ENCODE measurements at regions not wholly inside any gene's neighbourhood (a gene's known extent, or its start where the extent isn't known, plus 50 kb on each side); places are given as distances from the start of the nearest gene placed in this dataset.

DNA sequence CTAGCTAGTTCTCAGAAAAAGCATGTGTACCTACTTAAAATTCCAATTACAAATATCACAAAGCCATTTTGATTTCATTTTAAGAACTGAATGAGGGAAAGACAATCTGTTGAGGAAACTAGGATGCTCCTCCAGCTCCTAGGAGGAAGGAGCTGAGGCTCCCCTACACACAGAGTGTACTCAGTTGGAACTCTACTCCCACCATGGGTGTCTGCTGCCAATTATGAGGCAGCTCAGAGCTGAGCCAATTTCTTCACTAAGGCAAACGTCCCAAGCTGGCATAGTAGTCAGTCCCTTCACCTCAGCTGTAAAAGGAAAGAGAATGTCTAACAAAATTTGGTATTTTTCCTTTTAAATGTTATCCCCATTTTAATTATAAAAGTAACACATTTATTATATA is 300.0 kb upstream of the TRPC7 start:
- intact Hi-C loops (cut with micrococcal nuclease): no loop called here
- ATAC-seq: no peak
- DNase-seq: no peak

DNA sequence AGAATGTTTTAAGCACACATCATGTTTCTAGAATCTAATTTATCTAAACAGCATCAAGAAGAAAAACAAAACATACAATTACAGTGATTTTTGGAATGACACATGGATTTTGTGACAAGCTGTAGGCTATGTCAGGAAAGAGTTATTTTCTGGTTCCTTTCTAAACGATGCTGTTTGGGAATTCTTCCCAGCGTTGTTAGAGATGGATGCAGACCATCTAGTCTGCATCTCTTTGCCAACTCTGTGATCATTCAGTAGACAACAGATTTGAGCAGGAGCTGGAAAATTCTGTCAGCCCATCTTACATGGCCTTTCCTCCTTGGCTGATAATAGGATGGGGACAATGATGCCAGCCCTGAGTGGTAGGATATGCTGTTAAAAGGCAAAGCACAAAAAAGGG is 295.7 kb upstream of the TRPC7 start:
- intact Hi-C loops (cut with micrococcal nuclease): no loop called here
- no peak for ATAC-seq
- DNase-seq: no peak

GRCh38 chr5:136656811-136657210 is 291.5 kb upstream of the TRPC7 start:
- ATAC-seq: no peak
- no peak for DNase-seq
- intact Hi-C loops (cut with micrococcal nuclease): no loop called here

GRCh38 chr5:136655468-136655867 is 290.1 kb upstream of the TRPC7 start:
- DNase-seq (no peak), ATAC-seq (no peak)
- intact Hi-C loops (cut with micrococcal nuclease): no loop called here

GRCh38 chr5:136646915-136647314 is 281.6 kb upstream of the TRPC7 start:
- ATAC-seq (no peak), DNase-seq (no peak)
- intact Hi-C loops (cut with micrococcal nuclease): no loop called here

DNA sequence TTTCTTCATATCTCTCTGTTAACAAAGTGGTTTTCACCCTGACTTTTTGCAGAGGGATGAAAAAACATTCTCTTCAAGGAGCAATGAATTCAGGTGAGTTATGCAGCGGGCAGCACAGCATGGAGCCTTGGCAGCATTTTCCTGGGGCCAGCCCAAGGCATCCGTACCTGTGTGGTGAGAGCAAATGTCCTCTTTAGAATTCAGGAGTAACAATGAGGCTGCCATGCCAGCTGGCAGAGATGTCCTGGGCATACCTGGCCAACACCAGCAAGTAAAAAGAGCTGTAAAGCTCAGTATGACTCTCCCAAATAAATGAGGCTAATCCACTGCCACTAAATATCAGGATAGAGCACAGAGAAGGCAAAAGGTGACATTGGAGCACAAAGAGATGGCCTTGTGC is 277.6 kb upstream of the TRPC7 start:
- intact Hi-C loops (cut with micrococcal nuclease): no loop called here
- no peak for ATAC-seq
- DNase-seq: no peak

- DNase-seq (no peak), ATAC-seq (no peak)
- intact Hi-C loops (cut with micrococcal nuclease): no loop called here
Observed at GRCh38 chr5:136639616-136640015, 274.3 kb upstream of the TRPC7 start.

GRCh38 chr5:136638084-136638483 is 272.7 kb upstream of the TRPC7 start:
- intact Hi-C loops (cut with micrococcal nuclease): no loop called here
- DNase-seq: no peak
- ATAC-seq: no peak

DNA sequence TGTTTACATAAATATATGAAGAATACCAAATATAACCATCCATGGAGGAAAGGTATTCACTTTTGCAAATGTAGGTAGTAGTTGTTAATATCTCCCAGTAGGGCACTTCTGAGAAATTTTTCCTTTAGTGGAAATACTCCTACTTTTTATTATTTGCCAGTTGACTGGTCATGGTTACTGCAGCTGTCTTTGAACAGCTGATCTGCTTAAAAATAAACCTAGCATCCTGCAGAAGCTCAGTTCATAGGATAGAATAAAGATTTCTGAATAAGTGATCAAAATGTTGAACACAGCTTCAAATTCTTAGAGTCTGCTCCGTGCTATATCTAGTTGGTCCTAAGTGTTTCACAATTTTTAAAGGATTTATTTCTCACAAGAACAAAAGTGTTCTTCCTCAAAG is 270.7 kb upstream of the TRPC7 start:
- no peak for ATAC-seq
- intact Hi-C loops (cut with micrococcal nuclease): no loop called here
- no peak for DNase-seq

- no peak for DNase-seq
- no peak for ATAC-seq
- intact Hi-C loops (cut with micrococcal nuclease): no loop called here
Observed at GRCh38 chr5:136631186-136631585, 265.8 kb upstream of the TRPC7 start.

DNA sequence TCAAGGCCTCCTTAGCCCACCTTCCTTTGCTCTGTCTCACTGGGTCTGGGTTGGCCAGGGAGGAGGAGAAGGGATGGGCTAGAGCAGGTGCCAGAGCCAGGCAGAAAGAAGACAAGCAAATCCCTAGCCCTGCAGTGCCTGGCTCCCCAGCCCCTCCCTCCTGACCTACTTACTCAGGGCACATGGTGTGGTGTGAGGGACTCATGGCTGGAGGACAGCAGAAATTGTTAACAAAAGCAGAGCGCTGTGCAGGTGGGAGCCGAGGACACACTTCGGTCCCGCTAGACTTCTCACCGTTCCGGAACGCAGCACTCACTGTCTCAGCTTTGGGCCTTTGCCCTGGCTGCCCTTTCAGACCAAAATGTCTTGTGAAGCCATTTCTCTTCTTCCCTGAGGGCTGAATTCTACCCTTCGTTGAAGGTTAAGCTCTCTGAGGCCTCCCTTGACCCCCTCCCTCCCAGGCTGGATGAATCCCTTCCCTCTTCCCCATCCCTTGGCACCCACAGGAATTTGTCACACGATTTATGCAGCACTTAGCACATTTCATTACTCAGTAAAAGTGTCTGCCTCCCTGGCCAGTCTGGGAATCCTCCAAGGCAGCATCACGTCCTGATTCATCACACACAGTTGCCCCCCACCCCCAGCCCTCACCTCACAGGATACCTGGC is 263.9 kb upstream of the TRPC7 start:
- DNase-seq (no peak), ATAC-seq (no peak)
- intact Hi-C loops (cut with micrococcal nuclease): no loop called here

DNA sequence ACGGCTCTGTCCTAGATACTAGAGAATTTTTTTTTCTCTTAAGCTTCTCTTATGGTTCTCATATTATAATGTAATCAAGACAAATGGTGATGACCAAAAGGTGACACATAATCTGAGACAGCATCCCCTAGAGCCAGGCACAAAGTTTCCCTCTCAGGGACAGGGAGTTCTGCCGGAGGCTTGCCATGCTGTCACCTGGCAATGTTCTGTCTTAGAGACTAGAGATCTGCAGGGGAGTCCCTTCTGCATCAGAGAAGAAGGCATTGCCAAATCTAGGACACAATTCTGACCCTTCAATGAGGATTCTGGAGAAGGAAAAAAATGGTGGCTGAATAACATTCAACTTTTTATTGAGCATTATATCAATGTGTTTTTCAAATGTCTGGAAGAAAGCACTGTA is 261.2 kb upstream of the TRPC7 start:
- DNase-seq (no peak), ATAC-seq (no peak)
- intact Hi-C loops (cut with micrococcal nuclease): no loop called here

DNA sequence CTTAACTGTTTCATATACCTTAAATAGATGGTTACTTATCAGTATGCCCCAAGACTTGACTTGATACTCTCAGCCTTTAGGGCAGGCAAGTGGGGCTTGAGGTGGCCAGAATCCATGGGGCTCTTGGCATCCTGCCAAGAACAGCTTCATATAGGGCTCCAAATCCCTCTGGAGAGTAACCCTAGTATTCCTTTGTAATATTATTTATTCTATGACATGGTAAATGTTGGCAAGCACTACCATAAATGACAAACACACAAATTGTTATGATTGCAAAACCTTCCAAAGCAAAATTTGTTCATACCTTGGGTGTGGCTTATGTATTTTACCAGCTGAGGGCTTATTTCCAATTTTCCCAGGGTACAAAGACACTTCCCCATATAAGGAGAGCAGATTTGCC is 257.4 kb upstream of the TRPC7 start:
- ATAC-seq (no peak), DNase-seq (no peak)
- intact Hi-C loops (cut with micrococcal nuclease): no loop called here

DNA sequence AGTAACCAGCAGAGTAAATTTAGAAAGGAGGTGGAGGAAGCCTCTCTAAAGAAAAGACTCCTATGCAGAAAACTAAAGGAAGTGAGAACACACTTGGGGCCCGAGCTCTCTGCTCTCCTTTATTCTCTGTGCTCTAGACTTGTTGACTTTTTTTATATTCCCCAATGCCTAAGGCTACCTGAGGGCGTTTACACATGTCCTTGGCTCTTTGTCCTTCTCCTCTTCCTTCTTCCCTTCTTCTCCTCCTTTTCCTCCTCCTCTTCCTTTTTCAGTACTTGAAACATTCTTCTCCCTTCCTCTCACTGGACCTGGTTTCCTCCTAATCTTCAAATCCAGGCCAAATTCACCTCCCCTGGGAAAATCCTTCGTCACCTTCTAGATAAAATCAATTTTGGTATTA is 256.4 kb upstream of the TRPC7 start:
- ATAC-seq (no peak), DNase-seq (no peak)
- intact Hi-C loops (cut with micrococcal nuclease): no loop called here

- DNase-seq (no peak), ATAC-seq (no peak)
- intact Hi-C loops (cut with micrococcal nuclease): no loop called here
Observed at GRCh38 chr5:136620621-136621020, 255.3 kb upstream of the TRPC7 start.

GRCh38 chr5:136620016-136620419 is 254.7 kb upstream of the TRPC7 start:
- ATAC-seq (no peak), DNase-seq (no peak)
- intact Hi-C loops (cut with micrococcal nuclease): no loop called here

- intact Hi-C loops (cut with micrococcal nuclease): no loop called here
- ATAC-seq: no peak
- DNase-seq: no peak
Observed at GRCh38 chr5:136619556-136619955, 254.2 kb upstream of the TRPC7 start.

- ATAC-seq (no peak), DNase-seq (no peak)
- intact Hi-C loops (cut with micrococcal nuclease): no loop called here
Observed at GRCh38 chr5:136615251-136616119, 250.1 kb upstream of the TRPC7 start.

DNA sequence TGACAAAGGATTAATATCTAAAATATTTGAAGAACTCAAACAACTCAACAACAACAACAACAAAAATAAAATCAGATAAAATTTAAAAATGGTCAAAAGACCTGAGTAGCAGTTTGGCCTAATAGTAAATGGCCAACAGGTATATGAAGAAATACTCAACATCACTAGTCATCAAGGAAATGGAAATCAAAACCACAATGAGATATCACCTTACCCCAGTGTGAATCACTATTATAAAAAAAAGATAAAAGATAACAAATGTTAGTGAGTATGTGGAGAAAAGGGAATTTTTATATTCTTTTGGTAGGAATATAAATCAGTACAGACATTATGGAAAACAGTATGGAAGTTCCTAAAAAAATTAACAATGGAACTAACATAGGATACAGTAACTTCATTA is 247.9 kb upstream of the TRPC7 start:
- DNase-seq: no peak
- ATAC-seq: no peak
- intact Hi-C loops (cut with micrococcal nuclease): no loop called here

DNA sequence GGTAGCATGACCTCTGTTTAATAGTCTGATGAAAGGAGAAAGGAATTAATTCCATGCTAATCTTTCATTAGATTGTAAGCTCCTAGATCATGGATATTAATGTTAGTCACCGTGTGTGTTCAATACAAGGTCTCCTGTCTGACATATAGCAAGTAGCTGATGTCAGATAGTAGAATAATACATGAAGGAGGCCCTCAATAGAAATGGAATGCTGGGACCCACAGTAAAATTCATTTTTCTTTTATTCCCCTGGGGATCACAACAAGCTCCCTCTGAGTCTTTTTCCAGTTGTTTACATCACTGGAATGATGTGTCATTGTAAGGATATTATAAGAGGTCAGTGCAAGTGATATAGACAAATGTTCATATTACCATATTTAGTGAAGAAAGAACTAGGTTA is 240.3 kb upstream of the TRPC7 start:
- ATAC-seq (no peak), DNase-seq (no peak)
- intact Hi-C loops (cut with micrococcal nuclease): no loop called here

GRCh38 chr5:136600306-136600705 is 235.0 kb upstream of the TRPC7 start:
- intact Hi-C loops (cut with micrococcal nuclease): no loop called here
- ATAC-seq (no peak), DNase-seq (no peak)

Data from left ventricle myocardium superior (tissue), 1 donor.